Upper lobe of left lung (tissue), 4 donors: ENCODE measurements at regions not wholly inside any gene's neighbourhood (a gene's known extent, or its start where the extent isn't known, plus 50 kb on each side); places are given as distances from the start of the nearest gene placed in this dataset.

ENCODE experiments used
- EP300 ChIP-seq, 4 donors: sonication (generic); formaldehyde crosslinking; IDR thresholded peaks; one replicate each; pipeline ENCODE4 v1.5.1; 2017; ENCODE audit warnings: antibody characterized with exemption in 4 of 4, control low read depth in 2 of 4
- TF ChIP-seq, protein P1 (sequence below), 6 experiments: fragments of 450-650 bp in 4 of 6; fragments of 200-600 bp in 2 of 6; sonication (generic) in 2 of 6; IDR thresholded peaks; one replicate each; pipeline ENCODE4 v1.5.1; 2016 to 2019; ENCODE audit warnings: antibody characterized with exemption in 6 of 6

DNA sequence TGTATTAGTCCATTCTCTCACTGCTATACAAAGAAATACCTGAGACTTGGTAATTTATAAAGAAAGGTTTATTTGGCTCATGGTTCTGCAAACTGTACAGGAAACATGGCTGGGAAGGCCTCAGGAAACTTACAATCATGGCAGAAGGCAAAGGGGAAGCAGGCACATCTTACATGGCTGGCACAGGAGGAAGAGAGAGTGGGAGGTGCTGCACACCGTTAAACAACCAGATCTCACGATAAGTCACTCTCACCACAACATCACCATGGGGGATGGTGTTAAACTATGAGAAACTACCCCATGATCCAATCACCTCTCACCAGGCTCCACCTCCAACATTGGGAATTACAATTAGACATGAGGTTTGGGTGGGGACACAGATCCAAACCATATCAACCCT is 191.8 kb upstream of the PLXNC1 start:
- TF ChIP-seq, protein P1, sequence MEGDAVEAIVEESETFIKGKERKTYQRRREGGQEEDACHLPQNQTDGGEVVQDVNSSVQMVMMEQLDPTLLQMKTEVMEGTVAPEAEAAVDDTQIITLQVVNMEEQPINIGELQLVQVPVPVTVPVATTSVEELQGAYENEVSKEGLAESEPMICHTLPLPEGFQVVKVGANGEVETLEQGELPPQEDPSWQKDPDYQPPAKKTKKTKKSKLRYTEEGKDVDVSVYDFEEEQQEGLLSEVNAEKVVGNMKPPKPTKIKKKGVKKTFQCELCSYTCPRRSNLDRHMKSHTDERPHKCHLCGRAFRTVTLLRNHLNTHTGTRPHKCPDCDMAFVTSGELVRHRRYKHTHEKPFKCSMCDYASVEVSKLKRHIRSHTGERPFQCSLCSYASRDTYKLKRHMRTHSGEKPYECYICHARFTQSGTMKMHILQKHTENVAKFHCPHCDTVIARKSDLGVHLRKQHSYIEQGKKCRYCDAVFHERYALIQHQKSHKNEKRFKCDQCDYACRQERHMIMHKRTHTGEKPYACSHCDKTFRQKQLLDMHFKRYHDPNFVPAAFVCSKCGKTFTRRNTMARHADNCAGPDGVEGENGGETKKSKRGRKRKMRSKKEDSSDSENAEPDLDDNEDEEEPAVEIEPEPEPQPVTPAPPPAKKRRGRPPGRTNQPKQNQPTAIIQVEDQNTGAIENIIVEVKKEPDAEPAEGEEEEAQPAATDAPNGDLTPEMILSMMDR (IDR thresholded peaks at IDR 0.05): no peak
- TF ChIP-seq EP300 (IDR thresholded peaks at IDR 0.05): no peak
